ENCODE measurements at regions not wholly inside any gene's neighbourhood (a gene's known extent, or its start where the extent isn't known, plus 50 kb on each side); places are given as distances from the start of the nearest gene placed in this dataset.
"Not testable (repeated sequence)": the region's sequence is repeated elsewhere in the genome, so short reads cannot be mapped to it uniquely, and the experiment has no call there.

DNA sequence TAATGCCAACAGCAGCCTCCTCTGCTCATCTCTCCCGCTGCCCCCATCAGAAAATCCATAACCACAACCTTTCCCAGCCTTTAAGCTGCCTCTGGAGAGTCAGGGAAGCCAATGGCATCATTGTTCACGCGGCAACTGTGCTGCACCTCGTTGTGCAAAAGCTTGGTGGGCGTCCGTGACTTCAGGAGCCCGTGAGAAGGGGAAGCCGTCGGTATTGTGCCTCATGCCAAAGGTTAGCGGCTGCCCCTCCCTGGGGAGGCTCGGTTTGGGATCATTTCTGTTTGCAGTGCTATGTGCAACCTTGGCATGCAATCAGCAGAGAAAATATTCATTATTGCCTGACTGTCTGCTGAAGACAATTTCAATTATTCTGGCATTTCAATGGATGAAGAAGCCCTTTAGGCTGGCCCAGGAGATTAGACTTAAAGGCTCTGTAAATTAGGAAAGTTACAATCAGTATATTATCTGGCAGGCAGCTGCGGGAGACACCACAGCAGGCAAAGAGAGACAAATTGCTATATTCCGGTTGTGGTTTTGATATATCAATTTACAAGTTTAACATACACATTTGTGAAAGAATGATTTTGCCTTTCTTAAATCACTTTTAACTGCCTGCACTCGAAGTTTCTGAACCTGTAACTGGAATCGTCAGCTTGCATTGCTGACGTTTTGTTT, 244.5 kb downstream of the GATA3 start:
- no peak for DNase-seq (ENCODE audit: extremely low read depth in 1 of 11, low read depth in 9 of 11, low spot score in 4 of 11)

DNA sequence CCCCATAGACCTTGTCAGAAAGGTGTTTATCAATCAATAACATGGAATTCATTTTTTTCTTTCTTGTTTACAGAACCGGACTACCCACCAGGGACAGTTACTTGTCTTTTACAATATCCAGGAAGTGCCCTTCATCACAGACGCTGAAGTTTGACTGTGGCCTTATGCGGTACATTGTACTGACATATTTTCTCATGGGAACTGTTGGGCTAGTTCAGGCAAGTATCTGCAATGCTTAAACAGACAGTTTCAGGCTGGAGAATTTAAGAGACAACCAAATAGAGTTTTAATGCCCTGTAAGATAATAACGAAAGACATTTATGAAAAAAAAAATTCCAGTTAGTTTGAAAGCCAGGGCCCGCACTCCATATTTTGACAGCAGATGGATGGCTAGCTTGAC, 246.4 kb downstream of the GATA3 start:
- DNase-seq (ENCODE audit: extremely low read depth in 1 of 11, low read depth in 9 of 11, low spot score in 4 of 11), result no peak

DNA sequence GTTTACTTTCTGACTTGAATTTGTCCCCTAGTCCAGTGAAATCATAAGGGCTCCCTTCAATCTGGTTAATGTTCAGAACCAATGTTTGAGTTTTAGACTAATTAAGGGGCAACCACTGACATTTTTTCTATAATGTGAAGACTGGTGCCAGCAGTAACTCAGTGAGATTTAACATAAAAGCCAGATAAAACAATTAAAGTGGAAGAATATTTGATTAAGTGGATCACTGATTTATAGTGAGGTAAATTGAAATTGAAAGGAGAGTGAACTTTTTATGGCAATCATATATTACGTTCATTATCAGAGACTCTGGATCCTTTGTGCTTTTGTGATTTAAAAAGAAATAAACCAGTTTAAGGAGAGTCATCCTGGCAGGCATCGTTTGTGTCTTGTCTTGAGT, 246.8 kb downstream of the GATA3 start:
- DNase-seq (ENCODE audit: extremely low read depth in 1 of 11, low read depth in 9 of 11, low spot score in 4 of 11), result no peak

DNA sequence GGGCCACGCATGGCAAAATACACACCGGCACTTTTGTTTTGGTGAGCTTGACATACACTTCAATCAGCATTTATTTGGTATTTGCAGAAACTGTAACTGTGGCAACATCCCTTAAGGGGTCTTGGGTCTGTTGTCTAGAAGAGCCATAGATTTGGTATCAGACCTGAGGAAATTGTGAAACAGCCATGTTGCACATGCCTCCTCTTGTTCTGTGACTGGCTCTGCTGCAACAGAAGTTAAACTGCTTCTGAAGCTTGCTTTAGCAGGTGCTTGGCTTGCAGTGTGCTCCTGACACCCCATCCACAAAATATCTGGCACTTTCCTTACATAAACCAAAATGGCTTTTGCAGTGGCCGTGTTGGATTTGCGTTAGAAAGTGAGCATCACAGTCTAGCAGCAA, 247.3 kb downstream of the GATA3 start:
- no peak for DNase-seq (ENCODE audit: extremely low read depth in 1 of 11, low read depth in 9 of 11, low spot score in 4 of 11)

DNA sequence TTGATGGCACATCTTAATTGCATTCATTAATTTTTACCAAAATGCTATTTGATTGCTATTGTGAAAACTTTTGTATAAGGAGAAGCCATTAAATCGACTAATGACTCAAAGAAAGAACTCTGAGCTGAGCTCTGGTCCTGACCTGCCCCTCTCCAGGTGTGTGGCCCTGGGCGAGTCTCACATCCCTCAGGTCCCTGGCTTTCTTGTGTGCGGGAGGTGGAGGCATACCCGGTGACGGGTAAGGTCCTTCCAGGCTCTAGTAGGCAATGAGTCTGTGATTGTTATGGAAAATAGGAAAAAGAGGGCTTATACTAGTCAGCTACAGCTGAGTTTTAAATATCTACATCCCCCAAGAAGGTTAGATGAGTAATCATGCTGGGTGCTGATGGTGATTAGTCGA, 248.1 kb downstream of the GATA3 start:
- no peak for DNase-seq (ENCODE audit: extremely low read depth in 1 of 11, low read depth in 9 of 11, low spot score in 4 of 11)

DNA sequence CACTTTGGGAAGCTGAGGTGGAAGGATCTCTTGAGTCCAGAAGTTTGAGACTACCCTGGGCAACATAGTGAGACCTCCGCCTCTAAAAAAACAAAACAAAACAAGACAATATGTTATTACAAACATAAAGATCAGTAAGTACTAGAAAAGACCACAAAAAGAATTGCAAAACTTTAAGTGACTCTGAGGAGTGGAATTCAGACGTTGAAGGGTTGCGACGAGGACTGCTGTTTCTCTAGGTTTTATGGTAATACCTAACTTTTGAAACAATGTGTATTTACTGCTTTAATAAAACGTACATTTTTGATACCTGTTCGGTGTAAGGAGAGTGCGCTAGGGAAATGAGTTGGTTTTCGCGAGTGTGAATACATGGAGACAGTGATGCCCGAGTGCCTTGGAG, 250.4 kb downstream of the GATA3 start:
- no peak for DNase-seq (ENCODE audit: extremely low read depth in 1 of 11, low read depth in 9 of 11, low spot score in 4 of 11)

DNA sequence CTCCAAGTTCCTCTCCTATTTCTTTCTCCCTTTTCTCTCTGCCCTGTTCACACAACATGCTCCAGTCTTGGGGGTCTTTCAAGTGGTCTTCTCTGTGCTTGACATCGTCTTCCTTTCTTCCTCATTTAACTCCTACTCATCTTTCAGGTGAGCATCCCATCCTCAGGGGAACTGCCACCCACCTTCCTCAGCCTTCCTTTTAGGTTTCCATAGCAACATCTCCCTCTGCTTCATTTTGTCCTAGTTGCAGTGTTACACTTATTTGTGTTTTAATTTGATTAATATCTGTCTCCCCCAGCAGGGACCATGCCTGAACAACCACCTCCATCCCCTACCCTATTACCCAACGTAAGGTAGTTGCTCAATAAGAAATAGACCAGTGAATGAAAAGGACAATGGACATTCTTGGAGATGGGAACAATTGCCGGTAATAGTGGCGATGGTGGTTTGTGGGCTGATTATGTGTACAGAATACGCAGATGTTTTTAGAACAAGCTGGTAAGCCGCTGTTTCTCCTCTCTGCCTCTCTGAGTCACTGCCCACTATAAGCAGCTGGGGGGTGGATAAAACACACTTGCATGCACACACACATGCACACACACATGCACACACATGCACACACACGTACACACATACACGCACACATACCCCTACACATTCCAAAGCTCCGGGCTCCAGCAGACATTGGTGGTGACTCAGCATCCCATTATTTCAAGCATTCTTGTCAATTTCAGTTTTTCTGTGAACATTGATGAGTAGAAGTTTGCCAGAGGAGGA, 251.6 kb downstream of the GATA3 start:
- no peak for DNase-seq (ENCODE audit: extremely low read depth in 1 of 11, low read depth in 9 of 11, low spot score in 4 of 11)

DNA sequence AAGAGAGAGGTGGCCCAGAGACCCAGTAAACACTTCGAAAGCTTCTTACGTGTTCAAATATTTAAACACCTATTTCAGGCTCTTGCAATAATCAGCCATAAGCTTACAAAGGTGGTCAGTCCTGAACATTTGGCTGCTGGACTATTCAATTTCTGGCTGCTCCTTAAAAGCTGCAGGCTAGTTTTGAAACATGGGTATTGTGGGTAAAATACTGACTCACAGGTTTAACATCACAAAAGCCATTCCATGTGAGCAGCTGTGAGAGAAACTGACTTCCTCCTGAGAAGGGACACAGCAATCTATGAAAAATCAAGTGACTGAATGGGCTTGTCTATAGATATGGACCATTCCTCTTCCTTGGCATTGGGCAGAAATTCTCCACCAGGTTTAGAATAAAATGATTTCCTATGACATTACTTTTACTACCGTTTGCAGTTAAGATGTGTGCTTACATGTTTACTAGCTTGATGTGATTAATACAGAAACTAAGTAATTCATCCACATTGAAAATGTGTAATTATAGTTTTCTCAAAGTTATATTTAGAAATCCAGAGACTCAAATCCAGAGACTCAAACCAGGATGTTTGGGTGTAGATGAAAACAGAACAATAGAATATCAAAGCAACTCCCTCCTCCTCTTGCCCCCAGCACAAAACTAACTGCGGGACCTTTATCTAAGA, 252.3 kb downstream of the GATA3 start:
- DNase-seq (ENCODE audit: extremely low read depth in 1 of 11, low read depth in 9 of 11, low spot score in 4 of 11), result no peak

DNA sequence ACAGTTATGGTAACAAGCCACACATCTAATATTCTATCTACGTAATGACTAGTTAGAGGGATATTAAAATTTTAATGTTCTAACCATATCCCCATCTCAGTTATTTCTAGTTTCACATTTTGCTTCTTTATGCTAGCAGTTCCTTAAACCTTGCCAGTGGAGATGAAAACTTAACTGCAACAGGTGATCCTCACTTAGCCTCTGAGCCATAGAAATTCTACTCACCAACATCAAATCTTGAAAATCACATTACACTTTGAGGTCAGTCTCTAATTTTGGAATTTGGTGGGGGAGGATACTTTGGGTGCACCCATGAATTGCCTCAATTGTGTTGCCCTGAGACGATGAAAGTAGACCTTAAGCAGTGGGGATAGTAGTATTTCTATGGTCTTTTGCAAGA, 256.4 kb downstream of the GATA3 start:
- DNase-seq (ENCODE audit: extremely low read depth in 1 of 11, low read depth in 9 of 11, low spot score in 4 of 11), result no peak

DNA sequence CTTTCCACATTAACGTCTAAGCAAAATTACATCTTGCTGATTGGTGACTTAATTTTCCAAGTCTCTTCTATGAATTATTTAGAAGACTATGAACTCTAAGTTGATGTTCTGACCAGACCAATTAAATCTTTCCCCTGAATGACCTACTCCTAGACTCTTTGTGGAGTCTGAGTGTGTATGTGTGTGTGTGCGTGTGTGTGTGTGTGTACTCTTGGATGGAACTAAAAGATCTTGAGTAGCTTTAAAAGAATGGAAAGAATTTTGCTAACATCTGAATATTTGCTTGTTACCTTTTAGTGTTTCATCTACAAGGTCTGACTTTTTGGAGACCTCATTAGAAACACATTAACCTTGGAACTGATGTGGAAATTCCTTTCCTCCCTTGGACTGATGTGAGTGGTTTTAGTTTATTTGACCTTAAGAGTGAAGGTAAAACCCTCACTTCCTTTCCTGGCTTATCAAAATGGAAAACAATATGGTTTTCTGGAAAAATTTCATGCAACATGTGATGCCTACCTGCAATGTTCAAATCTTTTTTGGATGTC, 257.1 kb downstream of the GATA3 start:
- DNase-seq (ENCODE audit: extremely low read depth in 1 of 11, low read depth in 9 of 11, low spot score in 4 of 11), result no peak

DNA sequence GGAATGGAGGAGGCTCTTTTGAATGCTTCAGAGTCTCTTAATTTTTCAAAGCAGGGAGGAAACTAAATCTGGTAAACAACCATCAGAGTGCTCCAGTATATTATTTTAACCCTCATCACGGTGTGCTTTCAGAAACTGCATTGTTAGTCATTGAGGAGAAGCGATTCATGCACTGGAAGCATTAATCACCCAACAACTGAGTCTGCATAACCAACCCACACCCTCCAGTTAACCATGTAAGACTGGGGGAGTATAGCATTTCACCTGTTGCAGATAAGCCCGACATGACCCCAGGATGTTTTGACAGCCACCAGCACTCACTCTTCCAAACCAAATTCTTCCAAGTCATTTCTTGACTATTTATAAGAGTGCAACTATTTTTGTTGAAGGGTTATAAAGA, 257.6 kb downstream of the GATA3 start:
- DNase-seq (ENCODE audit: extremely low read depth in 1 of 11, low read depth in 9 of 11, low spot score in 4 of 11), result no peak

DNA sequence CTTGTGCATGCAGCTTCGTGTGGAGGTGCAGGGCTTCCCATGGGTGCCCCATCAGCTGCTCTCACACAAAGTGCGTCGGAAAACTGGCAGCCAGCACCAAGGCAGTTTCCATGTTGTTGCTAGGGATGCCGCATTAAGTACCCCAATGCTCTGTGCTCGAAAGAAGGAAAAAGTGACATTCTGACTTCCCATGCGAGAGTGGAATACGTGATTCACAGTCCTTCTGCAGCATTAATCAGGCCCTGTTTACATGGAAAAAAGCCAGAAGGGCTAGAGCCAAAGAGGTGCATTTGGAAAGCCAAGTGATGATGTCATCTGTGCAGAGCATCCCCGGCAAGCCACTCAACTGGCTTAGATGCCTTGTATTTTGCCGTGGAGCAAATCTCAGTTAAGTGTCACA, 258.3 kb downstream of the GATA3 start:
- DNase-seq (ENCODE audit: extremely low read depth in 1 of 11, low read depth in 9 of 11, low spot score in 4 of 11), result no peak

DNA sequence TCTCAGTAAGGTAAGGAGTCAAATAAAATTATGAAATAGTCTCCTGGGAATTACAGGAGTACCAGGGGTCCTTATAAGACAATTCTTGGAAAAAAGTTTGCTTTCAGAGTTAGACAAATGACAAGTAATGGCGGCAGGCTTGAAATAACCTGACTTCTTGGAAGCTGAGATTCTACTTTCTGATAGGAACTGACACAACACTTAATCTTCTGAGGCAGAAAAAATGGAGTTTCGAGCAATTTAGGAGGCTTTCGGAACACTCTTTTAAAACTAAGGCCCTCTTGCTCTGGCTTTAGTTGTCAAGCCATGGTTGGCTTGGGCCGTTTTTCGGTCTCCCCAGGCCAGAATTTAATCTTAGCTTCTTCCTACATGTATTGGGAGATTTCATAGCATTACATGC, 260.0 kb downstream of the GATA3 start:
- no peak for DNase-seq (ENCODE audit: extremely low read depth in 1 of 11, low read depth in 9 of 11, low spot score in 4 of 11)

DNA sequence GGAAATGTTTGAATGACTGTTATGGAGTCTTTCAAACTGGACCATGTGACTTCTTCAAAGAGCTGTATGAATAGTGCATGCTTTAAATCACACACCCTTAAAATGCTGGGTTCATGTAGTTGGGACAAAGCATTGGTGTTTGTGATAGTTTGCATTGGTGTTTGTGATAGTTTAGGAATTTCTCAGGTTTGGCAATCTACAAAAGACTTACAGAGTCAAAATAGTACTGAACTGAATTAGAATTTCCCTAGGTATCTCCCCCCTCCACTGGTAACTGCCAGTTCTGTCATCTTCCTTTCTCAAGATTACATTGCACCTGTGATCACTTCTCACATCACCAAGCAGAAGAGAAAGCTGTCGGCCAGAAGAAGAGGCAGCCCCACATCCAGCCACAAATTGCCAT, 261.1 kb downstream of the GATA3 start:
- no peak for DNase-seq (ENCODE audit: extremely low read depth in 1 of 11, low read depth in 9 of 11, low spot score in 4 of 11)

DNA sequence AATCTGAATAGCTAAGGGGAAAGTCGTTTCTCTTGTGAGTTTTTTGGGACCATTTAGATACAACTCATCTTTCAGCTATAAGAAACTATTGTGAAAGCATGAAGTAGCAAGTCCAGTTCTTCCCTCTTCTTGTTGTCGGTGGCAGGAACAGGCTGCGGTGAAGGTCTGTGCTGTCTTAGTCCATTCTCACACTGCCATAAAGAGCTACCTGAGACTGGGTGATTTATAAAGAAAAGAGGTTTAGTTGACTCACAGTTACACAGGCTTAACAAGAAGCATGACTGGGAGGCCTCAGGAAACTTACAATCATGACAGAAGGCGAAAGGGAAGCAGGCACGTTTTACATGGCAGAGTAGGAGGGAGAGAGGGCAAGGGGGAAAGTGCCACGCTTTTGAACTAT, 261.8 kb downstream of the GATA3 start:
- no peak for DNase-seq (ENCODE audit: extremely low read depth in 1 of 11, low read depth in 9 of 11, low spot score in 4 of 11)

DNA sequence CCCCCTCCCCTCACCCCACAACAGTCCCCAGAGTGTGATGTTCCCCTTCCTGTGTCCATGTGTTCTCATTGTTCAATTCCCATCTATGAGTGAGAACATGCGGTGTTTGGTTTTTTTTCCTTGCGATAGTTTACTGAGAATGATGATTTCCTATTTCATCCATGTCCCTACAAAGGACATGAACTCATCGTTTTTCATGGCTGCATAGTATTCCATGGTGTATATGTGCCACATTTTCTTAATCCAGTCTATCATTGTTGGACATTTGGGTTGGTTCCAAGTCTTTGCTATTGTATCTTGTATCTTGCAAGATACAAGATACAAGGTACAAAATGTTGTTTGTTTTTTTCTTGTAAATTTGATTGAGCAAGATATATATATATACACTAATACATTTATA, 263.9 kb downstream of the GATA3 start:
- DNase-seq (ENCODE audit: extremely low read depth in 1 of 11, low read depth in 9 of 11, low spot score in 4 of 11), result not testable (repeated sequence)

DNA sequence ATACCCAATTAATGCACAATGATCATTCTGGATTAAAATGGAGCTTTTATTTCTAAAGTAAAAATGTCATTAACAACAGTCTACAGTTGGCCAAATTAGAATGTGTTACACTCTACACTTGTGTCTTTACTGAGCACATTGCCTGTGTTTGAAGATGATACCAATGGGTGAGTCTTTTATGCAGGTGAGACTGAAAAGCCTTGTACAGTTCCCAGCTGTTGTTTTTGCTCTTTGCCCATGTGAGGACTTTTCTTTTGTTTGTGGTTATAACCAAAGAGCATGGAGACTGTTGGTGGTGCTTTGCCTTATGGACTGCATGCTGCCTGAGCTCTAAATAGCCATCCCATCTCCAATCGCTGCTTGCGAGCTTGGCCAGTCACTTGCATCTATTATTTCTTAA, 264.5 kb downstream of the GATA3 start:
- DNase-seq (ENCODE audit: extremely low read depth in 1 of 11, low read depth in 9 of 11, low spot score in 4 of 11), result no peak

DNA sequence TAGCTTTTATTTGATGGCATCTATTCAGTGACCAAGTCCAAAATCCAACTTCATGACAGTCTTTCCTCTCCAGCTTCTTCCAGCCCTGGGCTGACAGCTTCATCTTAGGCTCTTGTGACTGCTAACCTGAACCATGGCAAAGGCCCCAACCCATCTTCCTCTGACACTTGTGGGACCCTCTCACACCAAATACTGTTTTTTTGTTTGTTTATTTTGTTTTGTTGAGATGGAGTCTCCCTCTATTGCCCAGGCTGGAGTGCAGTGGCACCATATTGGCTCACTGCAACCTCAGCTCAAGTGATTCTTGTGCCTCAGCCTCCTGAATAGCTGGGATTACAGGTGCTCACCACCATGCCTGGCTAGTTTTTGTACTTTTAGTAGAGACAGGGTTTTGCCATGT, 265.2 kb downstream of the GATA3 start:
- DNase-seq (ENCODE audit: extremely low read depth in 1 of 11, low read depth in 9 of 11, low spot score in 4 of 11), result no peak

DNA sequence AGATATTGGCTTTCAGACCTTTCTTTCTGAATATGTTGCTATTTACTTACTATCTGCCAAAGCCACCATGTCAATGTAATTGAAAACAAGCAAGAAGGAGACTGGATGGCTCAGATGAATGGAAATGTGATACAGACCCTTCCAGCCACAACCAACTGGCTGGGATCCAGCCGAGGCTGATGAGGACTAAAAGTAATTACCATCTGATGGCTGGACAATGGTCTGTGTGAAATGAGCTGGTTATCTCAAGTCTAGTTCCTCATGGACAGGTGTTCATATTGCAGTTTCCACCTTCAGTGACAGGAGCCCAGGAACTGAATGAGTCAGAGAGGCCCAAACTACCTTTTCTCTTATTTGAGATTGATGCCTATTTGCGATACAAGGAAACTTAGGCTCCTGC, 267.5 kb downstream of the GATA3 start:
- no peak for DNase-seq (ENCODE audit: extremely low read depth in 1 of 11, low read depth in 9 of 11, low spot score in 4 of 11)

DNA sequence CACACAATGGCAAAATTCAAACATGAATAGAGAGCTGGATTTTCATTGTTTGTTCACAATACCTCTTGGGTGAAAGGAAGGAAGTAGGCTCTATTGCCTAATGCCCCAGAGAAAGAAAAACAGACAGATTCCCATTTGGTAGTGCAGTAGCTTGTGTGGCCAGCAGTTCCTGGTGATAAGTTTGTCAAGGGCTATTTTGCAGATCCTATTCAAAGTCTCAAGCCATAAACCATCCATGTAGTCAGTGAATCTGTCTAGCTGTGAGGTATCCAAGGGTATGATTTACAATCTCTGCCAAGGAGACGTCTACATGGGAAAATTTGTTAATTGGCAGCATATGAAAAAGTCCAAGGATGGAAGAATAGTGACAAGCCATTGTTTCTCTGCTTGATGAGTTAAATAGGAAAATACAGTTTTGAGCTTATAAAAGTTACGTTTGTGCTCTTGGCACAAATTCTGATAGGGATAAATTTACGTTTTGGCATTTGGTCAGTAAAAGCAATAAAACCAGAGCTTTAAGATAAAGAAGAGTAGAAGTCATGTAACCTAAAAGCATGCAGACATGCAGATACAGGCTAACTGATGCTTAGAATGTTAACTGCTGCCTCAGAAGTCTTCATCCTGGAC, 269.1 kb downstream of the GATA3 start:
- no peak for DNase-seq (ENCODE audit: extremely low read depth in 1 of 11, low read depth in 9 of 11, low spot score in 4 of 11)

All from renal cortex interstitium (tissue), 11 donors.